Osteoblast (primary cell): ENCODE measurements at regions not wholly inside any gene's neighbourhood (a gene's known extent, or its start where the extent isn't known, plus 50 kb on each side); places are given as distances from the start of the nearest gene placed in this dataset.

Experiments used
- DNase-seq: peaks from one replicate; pipeline ENCODE4 v3.0.0; 2011; ENCODE audit warnings: low spot score, mixed read lengths; ENCODE audit not compliant: insufficient read length; ENCODE audit errors: missing footprints
- H2AFZ ChIP-seq: 2 replicates; pipeline ENCODE4 v1.6.0; 2011; ENCODE audit warnings: mild to moderate bottlenecking, low read length
- H3K27ac ChIP-seq: 2 replicates; pipeline ENCODE4 v1.5.1; 2011; ENCODE audit warnings: mild to moderate bottlenecking, low read depth, low read length, moderate library complexity
- H3K27me3 ChIP-seq: 2 replicates; pipeline ENCODE4 v1.6.0; 2012; ENCODE audit warnings: mild to moderate bottlenecking, control low read depth, inconsistent platforms, low read length, moderate library complexity; ENCODE audit not compliant: insufficient read depth
- H3K36me3 ChIP-seq: 2 replicates; pipeline ENCODE4 v1.5.1; 2011; ENCODE audit warnings: mild to moderate bottlenecking, low read length, control low read depth, moderate library complexity; ENCODE audit not compliant: insufficient read depth
- H3K4me1 ChIP-seq: 2 replicates; pipeline ENCODE4 v1.5.1; 2011; ENCODE audit warnings: mild to moderate bottlenecking, low read length, control low read depth, moderate library complexity; ENCODE audit not compliant: insufficient read depth
- H3K4me2 ChIP-seq: 2 replicates; pipeline ENCODE4 v1.6.0; 2011; ENCODE audit warnings: mild to moderate bottlenecking, low read length; ENCODE audit not compliant: insufficient read depth
- H3K4me3 ChIP-seq: fragments of 200-600 bp; sonication (generic); 3 replicates; pipeline ENCODE4 v1.5.1; 2012; ENCODE audit warnings: mild to moderate bottlenecking, low read length, inconsistent platforms; ENCODE audit not compliant: insufficient read depth
- H3K79me2 ChIP-seq: 2 replicates; pipeline ENCODE4 v1.6.0; 2012; ENCODE audit warnings: mild to moderate bottlenecking, low read length, control low read depth, inconsistent platforms; ENCODE audit not compliant: insufficient read depth
- H3K9me3 ChIP-seq: 2 replicates; pipeline ENCODE4 v1.5.1; 2011; ENCODE audit warnings: low read depth, low read length, control low read depth
- H4K20me1 ChIP-seq: 2 replicates; pipeline ENCODE4 v1.6.0; 2012; ENCODE audit warnings: mild to moderate bottlenecking, low read length, control low read depth; ENCODE audit not compliant: insufficient read depth
- TF ChIP-seq, protein P1 (sequence below): IDR thresholded peaks from 2 replicates; pipeline ENCODE4 v1.5.1; 2011; ENCODE audit warnings: mild to moderate bottlenecking, low read depth, low read length, moderate library complexity; ENCODE audit errors: extremely low read depth

DNA sequence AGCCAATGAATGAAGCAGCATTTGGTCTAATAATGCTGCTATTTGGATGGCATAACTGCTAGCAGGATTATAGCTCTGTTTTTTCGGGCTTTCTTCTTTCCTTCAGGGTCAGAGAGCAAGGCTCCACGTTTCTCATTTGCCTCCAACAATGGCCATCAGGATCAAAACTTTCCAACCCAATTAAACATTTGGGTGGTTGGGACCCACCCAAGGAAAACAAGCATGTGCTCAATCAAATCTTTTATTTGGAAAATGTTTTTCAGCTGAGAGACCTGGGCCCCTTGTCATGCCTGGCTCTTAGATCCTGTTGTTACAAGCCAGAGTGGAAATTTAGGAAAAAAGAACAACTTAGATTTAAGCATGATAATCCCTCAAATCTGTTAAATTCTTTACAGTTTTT lies 373.1 kb upstream of the USP24 start:
- no peaks in the 10 kb centered on the region for H3K36me3 ChIP-seq
- peaks cover 34% of the 10 kb centered on the region for H3K4me1 ChIP-seq
- H3K4me3 ChIP-seq = no peak overlapping the region
- H3K27ac ChIP-seq = peak overlapping the region; percentile 19
- H3K4me2 ChIP-seq = no peak overlapping the region
- peak overlapping the region; percentile 20 for H2AFZ ChIP-seq
- no peaks in the 10 kb centered on the region for H4K20me1 ChIP-seq
- DNase-seq = no peak
- no peaks in the 10 kb centered on the region for H3K9me3 ChIP-seq
- no peaks in the 10 kb centered on the region for H3K79me2 ChIP-seq
- no peaks in the 10 kb centered on the region for H3K27me3 ChIP-seq
- TF ChIP-seq, protein P1, sequence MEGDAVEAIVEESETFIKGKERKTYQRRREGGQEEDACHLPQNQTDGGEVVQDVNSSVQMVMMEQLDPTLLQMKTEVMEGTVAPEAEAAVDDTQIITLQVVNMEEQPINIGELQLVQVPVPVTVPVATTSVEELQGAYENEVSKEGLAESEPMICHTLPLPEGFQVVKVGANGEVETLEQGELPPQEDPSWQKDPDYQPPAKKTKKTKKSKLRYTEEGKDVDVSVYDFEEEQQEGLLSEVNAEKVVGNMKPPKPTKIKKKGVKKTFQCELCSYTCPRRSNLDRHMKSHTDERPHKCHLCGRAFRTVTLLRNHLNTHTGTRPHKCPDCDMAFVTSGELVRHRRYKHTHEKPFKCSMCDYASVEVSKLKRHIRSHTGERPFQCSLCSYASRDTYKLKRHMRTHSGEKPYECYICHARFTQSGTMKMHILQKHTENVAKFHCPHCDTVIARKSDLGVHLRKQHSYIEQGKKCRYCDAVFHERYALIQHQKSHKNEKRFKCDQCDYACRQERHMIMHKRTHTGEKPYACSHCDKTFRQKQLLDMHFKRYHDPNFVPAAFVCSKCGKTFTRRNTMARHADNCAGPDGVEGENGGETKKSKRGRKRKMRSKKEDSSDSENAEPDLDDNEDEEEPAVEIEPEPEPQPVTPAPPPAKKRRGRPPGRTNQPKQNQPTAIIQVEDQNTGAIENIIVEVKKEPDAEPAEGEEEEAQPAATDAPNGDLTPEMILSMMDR = no peak

DNA sequence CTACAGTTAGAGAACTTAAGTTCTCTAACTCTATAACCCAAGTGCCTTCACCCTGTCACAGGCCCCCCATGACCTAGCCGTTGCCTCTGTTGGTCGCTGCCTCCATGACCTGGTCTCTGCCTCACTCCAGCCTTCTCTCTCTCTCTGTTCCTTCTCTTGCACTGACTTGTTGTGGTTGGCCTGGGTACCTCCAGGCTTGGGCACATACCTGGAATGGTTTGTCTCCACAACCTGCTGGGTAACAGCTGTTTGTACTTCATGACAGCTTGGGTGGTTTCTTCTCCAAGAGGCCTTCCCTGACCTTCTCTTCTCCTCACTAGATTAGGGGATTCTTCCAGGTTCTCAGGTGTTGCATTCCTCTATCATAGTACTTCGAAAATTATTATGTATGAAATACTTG lies 371.6 kb upstream of the USP24 start:
- H2AFZ ChIP-seq = no peak overlapping the region
- no peaks in the 10 kb centered on the region for H3K36me3 ChIP-seq
- TF ChIP-seq, protein P1 = no peak
- H3K27ac ChIP-seq = no peak overlapping the region
- no peaks in the 10 kb centered on the region for H3K79me2 ChIP-seq
- H3K4me3 ChIP-seq = no peak overlapping the region
- no peaks in the 10 kb centered on the region for H3K9me3 ChIP-seq
- peaks cover 37% of the 10 kb centered on the region for H3K4me1 ChIP-seq
- DNase-seq = no peak
- H4K20me1 ChIP-seq = no peaks in the 10 kb centered on the region
- H3K27me3 ChIP-seq = no peaks in the 10 kb centered on the region
- no peak overlapping the region for H3K4me2 ChIP-seq

DNA sequence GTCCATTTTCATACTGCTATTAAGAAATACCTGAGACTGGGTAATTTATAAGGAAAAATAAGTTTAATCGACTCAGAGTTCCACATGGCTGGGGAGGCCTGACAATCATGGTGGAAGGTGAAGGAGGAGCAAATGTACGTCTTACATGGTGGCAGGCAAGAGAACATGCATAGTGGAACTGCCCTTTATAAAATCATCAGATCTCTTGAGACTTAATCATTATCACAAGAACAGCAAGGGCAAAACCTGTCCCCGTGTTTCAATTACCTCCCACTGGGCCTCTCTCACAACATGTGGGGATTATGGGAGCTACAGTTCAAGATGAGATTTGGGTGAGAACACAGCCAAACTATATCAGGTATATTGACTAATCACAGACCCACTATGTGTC lies 370.2 kb upstream of the USP24 start:
- H3K27me3 ChIP-seq = no peaks in the 10 kb centered on the region
- TF ChIP-seq, protein P1 = no peak
- no peak overlapping the region for H3K4me2 ChIP-seq
- H4K20me1 ChIP-seq = no peaks in the 10 kb centered on the region
- no peaks in the 10 kb centered on the region for H3K36me3 ChIP-seq
- H3K4me1 ChIP-seq = peaks cover 48% of the 10 kb centered on the region
- H2AFZ ChIP-seq = no peak overlapping the region
- DNase-seq = no peak
- no peaks in the 10 kb centered on the region for H3K79me2 ChIP-seq
- H3K4me3 ChIP-seq = no peak overlapping the region
- H3K9me3 ChIP-seq = no peaks in the 10 kb centered on the region
- peak overlapping the region; percentile 15 for H3K27ac ChIP-seq

DNA sequence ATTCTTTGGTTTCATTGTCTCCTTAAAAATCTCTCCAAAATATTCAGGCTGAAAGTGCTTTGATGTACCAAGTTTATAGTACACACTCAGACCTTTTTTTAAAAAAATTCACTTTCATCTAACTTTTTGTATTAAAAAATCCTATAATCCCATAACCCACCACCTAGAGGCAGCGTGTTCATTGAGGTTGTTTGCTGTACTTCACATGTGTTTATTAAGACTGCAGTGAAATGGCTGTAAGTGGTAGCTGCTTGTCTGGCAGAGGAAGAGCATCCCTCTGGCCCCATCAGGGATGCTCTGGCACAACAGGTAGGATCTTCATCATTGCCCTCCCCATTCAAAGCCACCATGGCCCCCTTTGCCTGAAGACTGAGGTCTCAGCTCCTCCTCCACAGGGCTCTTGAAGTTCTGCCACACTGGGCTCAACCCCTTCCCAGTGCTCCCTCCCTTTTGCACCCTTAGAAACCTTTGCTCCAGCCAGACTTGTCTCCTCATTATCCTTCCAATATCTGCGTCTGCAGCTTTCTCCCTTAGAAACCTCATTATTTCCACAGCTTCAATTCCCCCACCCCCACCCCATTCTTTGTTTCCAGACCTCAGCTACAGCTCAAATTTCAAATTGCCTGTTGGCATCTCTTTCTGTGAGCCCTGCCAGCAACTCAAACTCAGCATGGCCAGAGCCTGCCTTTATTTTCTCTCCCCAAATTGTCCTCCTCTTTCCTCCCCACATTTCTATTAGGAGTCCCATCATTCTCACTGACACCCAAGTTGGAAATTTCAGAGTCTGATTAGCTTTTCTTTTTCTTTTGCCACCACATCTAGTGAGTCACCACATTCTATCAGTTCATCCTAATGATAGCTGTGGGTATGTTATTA lies 369.6 kb upstream of the USP24 start:
- DNase-seq = no peak
- H2AFZ ChIP-seq = peak overlapping the region; percentile 40
- H3K27ac ChIP-seq = peak overlapping the region; percentile 40
- no peaks in the 10 kb centered on the region for H3K36me3 ChIP-seq
- H3K4me1 ChIP-seq = peaks cover 48% of the 10 kb centered on the region
- TF ChIP-seq, protein P1 = peak; percentile 41
- H3K4me2 ChIP-seq = peak overlapping the region; percentile 42
- H3K9me3 ChIP-seq = no peaks in the 10 kb centered on the region
- H3K27me3 ChIP-seq = no peaks in the 10 kb centered on the region
- no peaks in the 10 kb centered on the region for H4K20me1 ChIP-seq
- H3K79me2 ChIP-seq = no peaks in the 10 kb centered on the region
- H3K4me3 ChIP-seq = no peak overlapping the region
